Keratinocyte (primary cell): ENCODE measurements at regions not wholly inside any gene's neighbourhood (a gene's known extent, or its start where the extent isn't known, plus 50 kb on each side); places are given as distances from the start of the nearest gene placed in this dataset.

Source experiments
- DNase-seq: peaks from one replicate; pipeline ENCODE4 v3.0.0-alpha.2; 2011; ENCODE audit warnings: low read depth, missing footprints, low spot score
- FAIRE-seq: peaks from 2 replicates; lab custom pipeline; 2011; peaks lifted over from hg19 to GRCh38; lab: Jason Lieb, UNC
- H2AFZ ChIP-seq: 2 replicates; pipeline ENCODE4 v1.6.0; 2012; ENCODE audit warnings: low read length, control low read depth, inconsistent platforms; ENCODE audit not compliant: control insufficient read depth
- H3K27ac ChIP-seq: 2 replicates; pipeline ENCODE4 v1.5.1; 2011; ENCODE audit warnings: low read length; ENCODE audit not compliant: control insufficient read depth, insufficient read depth
- H3K27me3 ChIP-seq: 3 replicates; pipeline ENCODE4 v1.6.0; 2011; ENCODE audit warnings: low read length; ENCODE audit not compliant: control insufficient read depth, insufficient read depth; ENCODE audit errors: extremely low read depth
- H3K36me3 ChIP-seq, 2 experiments: 2 replicates in 1 of 2; 3 replicates in 1 of 2; pipeline ENCODE4 v1.5.1; 2011; ENCODE audit warnings: low read length in 2 of 2, mild to moderate bottlenecking in 1 of 2; ENCODE audit not compliant: control insufficient read depth in 2 of 2, insufficient read depth in 2 of 2; ENCODE audit errors: extremely low read depth in 1 of 2
- H3K4me1 ChIP-seq: 3 replicates; pipeline ENCODE4 v1.5.1; 2011; ENCODE audit warnings: low read length; ENCODE audit not compliant: control insufficient read depth, insufficient read depth; ENCODE audit errors: extremely low read depth
- H3K4me2 ChIP-seq: 3 replicates; pipeline ENCODE4 v1.6.0; 2011; ENCODE audit warnings: low read depth, low read length; ENCODE audit not compliant: control insufficient read depth, insufficient read depth; ENCODE audit errors: extremely low read depth
- H3K4me3 ChIP-seq, 3 experiments: fragments of 200-600 bp in 1 of 3; sonication (generic) in 1 of 3; 2 replicates in 2 of 3; 3 replicates in 1 of 3; pipeline ENCODE4 v1.5.1; 2011 to 2016; ENCODE audit warnings: low read length in 3 of 3, mild to moderate bottlenecking in 3 of 3, control low read depth in 2 of 3, inconsistent platforms in 1 of 3, low read depth in 1 of 3, mixed read lengths in 1 of 3, mixed run types in 1 of 3, moderate library complexity in 1 of 3; ENCODE audit not compliant: control insufficient read depth in 2 of 3, insufficient read depth in 2 of 3; ENCODE audit errors: extremely low read depth in 1 of 3
- H3K79me2 ChIP-seq: 2 replicates; pipeline ENCODE4 v1.6.0; 2012; ENCODE audit warnings: low read length; ENCODE audit not compliant: control insufficient read depth, insufficient read depth
- H3K9ac ChIP-seq: 3 replicates; pipeline ENCODE4 v1.6.0; 2011; ENCODE audit warnings: low read length; ENCODE audit not compliant: control insufficient read depth, insufficient read depth; ENCODE audit errors: extremely low read depth
- H3K9me1 ChIP-seq: 3 replicates; pipeline ENCODE4 v1.6.0; 2011; ENCODE audit warnings: low read length; ENCODE audit not compliant: control insufficient read depth, insufficient read depth; ENCODE audit errors: extremely low read depth
- H3K9me3 ChIP-seq: 2 replicates; pipeline ENCODE4 v1.5.1; 2012; ENCODE audit warnings: low read depth, low read length; ENCODE audit not compliant: control insufficient read depth
- H4K20me1 ChIP-seq: 3 replicates; pipeline ENCODE4 v1.6.0; 2011; ENCODE audit warnings: low read length; ENCODE audit not compliant: control insufficient read depth, insufficient read depth; ENCODE audit errors: extremely low read depth
- EZH2 ChIP-seq: IDR thresholded peaks from one replicate; pipeline ENCODE4 v1.6.1; 2012; ENCODE audit warnings: inconsistent platforms, mild to moderate bottlenecking, low read length, moderate library complexity
- dilution Hi-C: fragments of 300-500 bp; cut with MboI; formaldehyde crosslinking; loops from one replicate; pipeline ENCODE4 v1.7.0; 2020; ENCODE audit warnings: low sequenced_read_pairs; ENCODE audit not compliant: extremely low pct_ligation_motif_present
- TF ChIP-seq, protein P1 (sequence below), 3 experiments: IDR thresholded peaks in 1 of 3; conservative IDR thresholded peaks in 1 of 3; optimal IDR thresholded peaks in 1 of 3; 2 replicates in 2 of 3; 3 replicates in 1 of 3; pipeline versions ENCODE3 to v1.5.1; 2011; ENCODE audit warnings: low read length in 3 of 3, mild to moderate bottlenecking in 3 of 3, moderate library complexity in 2 of 3, control low read depth in 1 of 3, inconsistent platforms in 1 of 3; ENCODE audit not compliant: insufficient read depth in 2 of 3; ENCODE audit errors: extremely low read depth in 1 of 3

DNA sequence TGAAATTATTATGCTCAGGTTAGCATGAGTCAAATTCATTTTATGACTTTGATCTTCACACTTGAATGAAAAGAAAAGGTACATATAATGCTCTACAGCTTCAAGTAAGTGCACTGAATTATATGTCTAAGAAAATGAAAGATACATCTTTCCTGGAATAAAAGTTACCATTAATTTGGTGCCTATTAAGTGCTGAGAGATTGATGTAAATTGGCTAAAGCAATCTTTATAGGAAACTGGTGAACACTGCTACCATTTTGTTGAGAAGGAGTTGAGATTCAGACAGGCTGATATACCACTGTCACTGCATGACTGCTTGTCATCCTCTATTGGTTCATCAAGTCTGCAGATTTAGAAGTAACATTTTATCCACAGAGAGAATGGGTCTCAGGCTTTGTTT is 416.8 kb upstream of the SPRY2 start:
- no peaks in the 10 kb centered on the region for H3K4me1 ChIP-seq
- no peak overlapping the region for H3K9ac ChIP-seq
- H3K9me1 ChIP-seq = no peaks in the 10 kb centered on the region
- H2AFZ ChIP-seq = no peak overlapping the region
- H3K9me3 ChIP-seq = no peaks in the 10 kb centered on the region
- TF ChIP-seq, protein P1, sequence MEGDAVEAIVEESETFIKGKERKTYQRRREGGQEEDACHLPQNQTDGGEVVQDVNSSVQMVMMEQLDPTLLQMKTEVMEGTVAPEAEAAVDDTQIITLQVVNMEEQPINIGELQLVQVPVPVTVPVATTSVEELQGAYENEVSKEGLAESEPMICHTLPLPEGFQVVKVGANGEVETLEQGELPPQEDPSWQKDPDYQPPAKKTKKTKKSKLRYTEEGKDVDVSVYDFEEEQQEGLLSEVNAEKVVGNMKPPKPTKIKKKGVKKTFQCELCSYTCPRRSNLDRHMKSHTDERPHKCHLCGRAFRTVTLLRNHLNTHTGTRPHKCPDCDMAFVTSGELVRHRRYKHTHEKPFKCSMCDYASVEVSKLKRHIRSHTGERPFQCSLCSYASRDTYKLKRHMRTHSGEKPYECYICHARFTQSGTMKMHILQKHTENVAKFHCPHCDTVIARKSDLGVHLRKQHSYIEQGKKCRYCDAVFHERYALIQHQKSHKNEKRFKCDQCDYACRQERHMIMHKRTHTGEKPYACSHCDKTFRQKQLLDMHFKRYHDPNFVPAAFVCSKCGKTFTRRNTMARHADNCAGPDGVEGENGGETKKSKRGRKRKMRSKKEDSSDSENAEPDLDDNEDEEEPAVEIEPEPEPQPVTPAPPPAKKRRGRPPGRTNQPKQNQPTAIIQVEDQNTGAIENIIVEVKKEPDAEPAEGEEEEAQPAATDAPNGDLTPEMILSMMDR (optimal IDR thresholded peaks at IDR 0.05 in 1 of 3, IDR thresholded peaks at IDR 0.05 in 1 of 3, conservative IDR thresholded peaks at IDR 0.05 in 1 of 3; ENCODE audit: extremely low read depth in 1 of 3, insufficient read depth in 2 of 3, low read length in 3 of 3) = no peak
- no peak for TF ChIP-seq EZH2
- H3K4me3 ChIP-seq = no peak overlapping the region
- dilution Hi-C loops = no loop called here
- H3K4me2 ChIP-seq = no peak overlapping the region
- FAIRE-seq (no peak), DNase-seq (no peak)
- H3K79me2 ChIP-seq = no peaks in the 10 kb centered on the region
- H3K36me3 ChIP-seq = no peaks in the 10 kb centered on the region
- H3K27ac ChIP-seq = no peak overlapping the region
- H4K20me1 ChIP-seq = no peaks in the 10 kb centered on the region
- no peaks in the 10 kb centered on the region for H3K27me3 ChIP-seq

DNA sequence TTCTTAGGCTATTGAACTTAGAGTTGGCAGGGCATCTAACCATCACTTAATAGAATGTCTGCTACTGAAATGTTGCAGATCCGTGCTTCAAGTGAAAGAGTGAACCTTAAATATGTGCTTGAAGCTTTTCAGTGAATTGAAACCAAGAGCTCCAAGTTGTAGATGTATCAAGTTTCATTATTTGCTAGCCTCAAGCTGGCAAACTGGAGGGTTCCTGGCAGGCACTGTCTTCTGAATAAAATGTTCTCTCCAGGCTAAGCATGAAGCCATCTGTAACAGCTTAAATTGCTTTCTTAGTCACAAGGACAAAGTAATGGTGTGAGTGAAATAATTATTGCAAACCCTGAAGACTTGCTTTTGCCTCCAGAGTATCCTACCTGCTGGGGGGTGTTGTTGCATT is 415.0 kb upstream of the SPRY2 start:
- Histone ChIP-seq H3K79me2 (no peaks in the 10 kb centered on the region), H3K4me1 (no peaks in the 10 kb centered on the region), H3K9ac (no peak overlapping the region), H3K36me3 (no peaks in the 10 kb centered on the region), H3K4me3 (no peak overlapping the region), H3K27me3 (no peaks in the 10 kb centered on the region), H3K9me1 (no peaks in the 10 kb centered on the region), H4K20me1 (no peaks in the 10 kb centered on the region), H3K27ac (no peak overlapping the region), H3K9me3 (no peaks in the 10 kb centered on the region), H2AFZ (no peak overlapping the region), H3K4me2 (no peak overlapping the region)
- FAIRE-seq = no peak
- TF ChIP-seq, protein P1 (optimal IDR thresholded peaks at IDR 0.05 in 1 of 3, IDR thresholded peaks at IDR 0.05 in 1 of 3, conservative IDR thresholded peaks at IDR 0.05 in 1 of 3; ENCODE audit: extremely low read depth in 1 of 3, insufficient read depth in 2 of 3, low read length in 3 of 3) = no peak
- no peak for TF ChIP-seq EZH2
- dilution Hi-C loops = no loop called here
- no peak for DNase-seq
